AG08395 (cell line): ENCODE measurements at regions not wholly inside any gene's neighbourhood (a gene's known extent, or its start where the extent isn't known, plus 50 kb on each side); places are given as distances from the start of the nearest gene placed in this dataset.

Source experiments
- DNase-seq: peaks from one replicate; pipeline ENCODE4 v3.0.0; 2012; ENCODE audit warnings: mixed read lengths, low spot score

DNA sequence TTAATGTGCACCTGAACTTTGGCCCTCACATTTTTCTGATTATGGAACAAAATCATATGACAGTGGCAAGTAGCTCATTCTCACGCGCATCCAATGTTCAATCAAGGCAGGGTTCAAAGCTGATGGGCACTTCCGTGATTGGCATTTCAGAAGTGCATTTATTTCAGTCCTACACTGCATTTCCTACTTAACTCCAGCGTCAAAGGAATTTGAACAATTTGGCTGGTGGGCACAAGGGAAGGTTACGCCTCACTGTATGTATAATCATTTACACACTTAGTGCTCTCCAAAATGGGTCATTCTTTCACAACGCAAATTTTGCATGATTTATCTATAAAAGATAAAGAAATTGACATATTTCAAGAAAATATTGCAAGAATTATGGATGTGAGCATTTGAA is 167.9 kb upstream of the VLDLR start:
- no peak for DNase-seq

DNA sequence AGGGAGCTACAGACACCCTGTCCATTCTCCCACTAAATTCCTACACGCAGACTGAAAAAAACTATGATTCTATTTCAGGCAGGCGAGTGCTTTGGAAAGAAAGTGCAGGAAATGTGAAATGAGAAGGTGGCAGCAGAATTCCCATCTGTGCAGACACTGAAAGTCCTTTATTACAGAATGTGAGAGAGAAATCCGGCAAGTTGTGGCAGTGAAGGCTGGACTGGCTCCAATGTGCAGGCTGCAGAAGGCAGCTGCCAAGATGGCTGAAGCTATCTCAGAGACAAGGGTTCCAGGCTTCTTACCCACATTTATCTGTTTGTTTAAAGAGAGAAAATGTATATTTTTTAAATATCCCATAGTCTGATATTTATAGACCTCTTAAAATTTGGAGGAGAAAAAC is 161.8 kb upstream of the VLDLR start:
- DNase-seq: no peak

DNA sequence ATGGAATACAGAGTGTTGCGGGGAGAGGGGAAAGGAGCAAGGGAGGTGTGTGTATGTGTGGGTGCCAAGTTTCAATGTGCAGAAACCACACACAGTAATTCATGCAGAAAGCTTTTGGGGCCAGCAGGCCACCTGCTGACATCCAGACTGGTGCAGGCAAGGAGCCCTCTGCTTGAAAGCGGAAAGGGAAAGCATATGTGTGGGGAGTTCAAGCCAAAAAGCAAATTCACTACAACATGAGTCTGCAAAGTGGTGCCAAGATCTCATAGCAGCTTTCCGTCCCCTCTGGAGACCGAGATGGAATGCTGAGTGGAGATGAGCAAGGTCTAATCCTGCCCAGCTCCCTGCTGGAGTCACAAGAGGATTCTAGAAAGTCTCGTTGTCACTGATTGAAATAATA is 159.7 kb upstream of the VLDLR start:
- peak; percentile 14 for DNase-seq

DNA sequence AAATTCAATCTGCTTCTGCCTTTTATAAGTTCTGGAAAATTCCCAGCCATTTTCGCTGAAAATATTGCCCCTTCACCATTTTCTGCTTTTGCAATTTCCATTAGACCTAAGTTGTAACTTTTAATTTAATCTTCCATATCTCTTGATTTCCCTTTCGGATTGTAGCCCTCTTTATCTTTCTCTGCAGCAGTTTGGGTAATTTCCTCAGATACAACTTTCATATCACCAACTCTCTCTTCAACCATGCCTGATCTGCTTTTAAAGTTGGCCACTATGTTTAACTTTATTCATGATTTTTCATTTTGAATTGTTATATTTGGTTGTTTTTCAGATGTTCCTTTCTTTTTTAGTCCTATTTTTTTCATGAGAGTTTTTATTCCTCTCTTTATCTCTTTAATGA is 157.0 kb upstream of the VLDLR start:
- no peak for DNase-seq

DNA sequence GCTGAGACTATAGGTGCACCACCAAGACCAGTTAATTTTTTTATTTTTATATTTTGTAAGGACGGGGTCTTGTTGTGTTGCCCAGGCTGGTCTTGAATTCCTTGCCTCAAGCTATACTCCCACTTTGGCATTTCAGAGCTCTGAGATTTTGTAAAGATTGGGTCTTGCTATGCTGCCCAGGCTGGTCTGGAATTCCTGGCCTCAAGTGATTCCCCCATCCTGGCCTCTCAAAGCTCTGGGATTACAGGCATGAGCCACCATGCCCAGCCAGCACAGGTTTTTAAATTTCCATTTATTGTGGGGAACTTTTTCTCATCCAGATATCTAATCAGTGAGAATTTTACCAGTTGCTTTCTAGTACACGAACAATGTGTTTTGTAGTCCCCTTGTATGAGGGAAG is 156.1 kb upstream of the VLDLR start:
- DNase-seq: no peak

DNA sequence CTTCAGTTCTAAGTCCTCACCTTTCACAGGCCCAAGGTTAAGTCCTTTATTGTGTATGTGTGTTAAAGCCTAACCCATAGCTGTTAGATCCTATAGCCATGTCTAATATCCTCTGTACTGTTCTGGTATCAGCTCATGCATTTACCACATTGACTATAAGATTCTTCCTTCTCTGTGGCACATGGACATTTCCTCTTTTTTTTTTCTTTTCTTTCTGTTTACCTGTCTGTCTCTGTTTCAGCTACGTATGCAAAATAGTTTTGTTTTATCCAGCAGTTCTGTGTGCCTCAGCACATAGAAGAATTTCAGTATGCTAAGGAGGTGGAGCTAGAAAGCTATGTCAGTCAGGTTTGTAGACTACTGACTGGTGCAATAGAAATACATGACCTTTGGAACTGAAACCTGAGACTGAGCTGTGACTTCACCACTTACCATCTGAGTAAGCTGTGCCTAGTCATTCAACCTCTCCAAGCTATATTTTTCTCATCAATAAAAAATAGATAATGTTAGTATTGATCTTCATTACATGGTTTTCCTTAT is 155.6 kb upstream of the VLDLR start:
- no peak for DNase-seq

DNA sequence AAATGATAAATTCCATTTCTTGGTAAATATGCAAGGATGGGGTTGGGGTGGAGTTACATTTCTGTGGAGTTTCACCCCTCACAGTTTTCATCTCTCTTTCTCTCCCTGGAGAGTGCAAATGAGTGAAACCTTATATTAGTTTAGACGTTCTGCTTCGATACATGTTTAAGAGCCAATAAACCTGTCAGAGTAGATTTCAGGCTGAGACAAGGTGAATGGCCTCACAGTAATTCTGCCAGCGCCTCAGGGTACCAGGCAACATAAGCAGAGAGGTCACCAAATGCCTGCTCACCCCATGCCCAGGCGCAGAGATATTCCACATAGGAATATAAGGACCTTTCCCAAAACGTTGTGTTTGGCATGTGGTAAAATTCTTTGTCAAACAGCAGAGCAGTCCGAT is 154.9 kb upstream of the VLDLR start:
- no peak for DNase-seq

DNA sequence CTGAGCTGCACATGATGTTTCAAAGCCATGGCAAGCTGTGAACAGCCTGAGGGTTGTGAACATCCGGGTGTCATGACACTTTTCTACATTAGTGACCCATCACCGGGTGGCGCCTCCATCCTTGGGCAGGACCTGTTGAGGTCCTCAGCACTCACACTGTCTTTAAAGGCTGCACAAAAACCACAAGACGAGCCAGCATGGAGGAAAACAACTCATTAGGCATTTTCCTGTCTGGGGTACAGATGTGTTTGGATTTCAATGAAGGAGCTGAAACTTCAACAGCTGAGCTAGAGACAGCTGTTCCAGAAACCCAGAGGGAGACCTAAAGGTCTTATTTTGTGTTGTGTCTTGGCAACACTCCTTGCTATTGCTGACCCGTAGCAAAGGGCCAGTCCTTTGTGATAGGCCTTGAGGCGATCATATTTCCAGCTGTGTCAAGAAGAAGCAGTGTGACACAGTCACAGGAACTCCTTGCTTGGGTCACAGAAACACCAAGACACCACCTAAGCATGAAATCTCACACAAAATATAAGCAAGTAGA is 151.8 kb upstream of the VLDLR start:
- peak; percentile 32 for DNase-seq

DNA sequence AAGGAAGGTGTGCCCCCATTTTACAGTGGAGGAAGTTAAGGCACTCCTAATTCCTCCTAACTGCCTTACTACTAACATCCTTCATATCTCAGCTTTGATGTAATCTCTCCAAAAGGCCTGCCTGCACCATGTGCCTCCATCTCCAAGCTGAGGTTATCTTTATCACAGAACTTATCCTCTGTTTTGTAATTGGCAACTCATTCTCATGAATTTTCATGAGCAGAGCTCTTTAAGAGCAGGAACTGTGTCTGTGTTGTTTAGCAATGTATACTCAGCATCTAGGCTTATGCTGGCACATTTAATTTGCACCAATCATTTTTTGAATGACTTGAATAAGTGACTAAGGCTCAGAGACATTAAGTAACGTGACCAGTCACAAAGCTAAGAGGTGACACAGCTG is 147.9 kb upstream of the VLDLR start:
- DNase-seq: no peak

DNA sequence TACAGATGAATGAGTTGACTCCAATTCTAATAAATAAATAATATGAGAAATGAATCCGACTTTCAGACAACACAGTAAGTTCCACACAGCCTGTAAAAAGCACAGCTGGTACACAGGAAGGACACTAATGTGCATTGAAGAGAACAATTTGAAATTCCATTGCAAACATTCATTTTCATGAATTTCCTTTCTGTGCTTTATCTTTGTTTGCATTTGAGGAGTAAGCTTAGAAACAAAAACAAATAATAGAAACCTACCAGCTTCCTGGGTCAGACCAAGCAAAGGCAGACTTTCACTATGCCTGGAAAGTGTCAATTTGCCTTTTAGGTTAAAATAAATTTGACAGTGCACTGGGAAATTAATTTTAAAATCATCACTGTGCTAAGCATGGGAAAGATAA is 143.8 kb upstream of the VLDLR start:
- DNase-seq: no peak

DNA sequence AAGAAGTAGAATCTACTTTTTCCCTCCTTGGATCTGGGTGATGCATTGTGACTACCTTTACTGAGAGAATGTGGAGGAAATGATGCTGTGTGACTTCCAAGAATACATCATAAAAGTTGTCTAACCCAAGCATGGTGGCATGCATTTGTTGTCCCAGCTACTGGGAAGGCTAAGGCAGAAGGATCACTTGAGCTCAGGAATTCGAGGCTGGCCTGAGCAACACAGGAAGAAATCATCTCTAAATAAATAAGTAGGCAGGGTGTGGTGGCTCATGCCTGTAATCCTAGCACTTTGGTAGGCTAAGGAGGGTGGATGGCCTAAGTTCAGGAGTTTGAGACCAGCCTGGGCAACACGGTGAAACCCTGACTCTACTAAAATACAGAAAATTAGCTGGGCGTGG is 143.2 kb upstream of the VLDLR start:
- no peak for DNase-seq

DNA sequence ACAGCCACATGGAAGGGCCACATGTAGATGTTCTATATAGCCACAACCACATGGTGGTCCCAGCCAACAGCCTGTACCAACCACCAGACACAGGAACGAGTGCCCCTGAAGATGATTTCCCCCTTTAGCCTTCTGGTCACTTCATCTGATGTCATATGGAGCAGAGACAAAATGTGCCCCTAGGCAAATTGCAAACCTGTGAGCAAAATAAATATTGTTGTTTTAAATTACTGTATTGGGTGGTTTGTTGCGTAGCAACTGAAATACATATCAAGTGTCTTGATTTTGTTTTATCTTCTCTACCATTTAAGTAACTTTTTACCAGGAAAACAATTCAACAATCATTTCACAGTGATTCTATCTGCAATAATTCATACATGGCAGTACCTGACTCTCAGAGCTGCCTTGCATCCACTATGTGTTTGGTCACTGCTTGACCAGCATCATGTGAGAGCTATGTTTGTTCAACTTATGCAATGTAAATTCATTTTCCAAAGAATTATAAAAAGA is 142.5 kb upstream of the VLDLR start:
- DNase-seq: no peak

DNA sequence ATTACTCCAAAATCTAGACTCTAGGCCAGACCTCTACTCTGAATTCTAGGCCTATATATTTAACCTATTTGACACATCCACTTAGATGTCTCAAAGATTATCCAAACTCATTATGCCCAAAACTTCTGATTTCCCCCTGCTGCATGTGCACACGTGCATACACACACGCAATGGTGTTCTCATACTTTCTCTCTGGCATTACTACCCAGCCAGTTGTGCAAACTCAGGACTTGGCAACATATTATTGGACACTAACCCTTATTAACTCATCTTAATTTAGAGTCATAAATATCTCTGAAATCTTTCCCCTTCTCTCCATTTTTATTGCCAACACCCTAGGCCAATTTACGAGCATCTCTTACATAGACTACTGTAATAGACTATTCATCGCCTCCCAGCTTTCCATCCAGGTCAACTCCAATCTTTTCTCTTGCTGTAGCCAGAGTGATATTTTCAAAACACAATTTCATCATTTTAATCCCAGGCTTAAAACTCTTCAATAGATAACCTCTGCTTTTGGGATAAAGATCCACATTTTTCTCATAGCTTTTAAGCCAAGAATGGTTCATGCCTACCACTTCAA is 141.2 kb upstream of the VLDLR start:
- no peak for DNase-seq

DNA sequence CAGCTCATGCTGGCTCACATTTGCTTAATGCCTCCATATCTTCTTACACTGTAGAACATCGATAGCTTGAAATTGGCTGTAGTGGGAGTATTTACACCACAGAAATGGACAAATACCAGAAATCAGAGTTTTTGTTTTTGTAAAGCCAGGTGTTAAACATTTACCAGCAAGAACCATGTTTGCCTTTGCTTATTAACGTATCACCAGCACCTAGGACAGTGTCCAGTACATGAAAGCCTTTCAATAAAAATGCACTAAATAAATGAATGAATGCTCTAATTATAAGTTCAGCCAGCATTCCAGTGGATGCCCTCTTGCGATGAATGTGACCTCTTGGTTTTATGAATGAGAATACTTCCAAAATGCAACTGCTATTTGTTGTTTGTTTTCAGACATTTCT is 140.4 kb upstream of the VLDLR start:
- DNase-seq: no peak

DNA sequence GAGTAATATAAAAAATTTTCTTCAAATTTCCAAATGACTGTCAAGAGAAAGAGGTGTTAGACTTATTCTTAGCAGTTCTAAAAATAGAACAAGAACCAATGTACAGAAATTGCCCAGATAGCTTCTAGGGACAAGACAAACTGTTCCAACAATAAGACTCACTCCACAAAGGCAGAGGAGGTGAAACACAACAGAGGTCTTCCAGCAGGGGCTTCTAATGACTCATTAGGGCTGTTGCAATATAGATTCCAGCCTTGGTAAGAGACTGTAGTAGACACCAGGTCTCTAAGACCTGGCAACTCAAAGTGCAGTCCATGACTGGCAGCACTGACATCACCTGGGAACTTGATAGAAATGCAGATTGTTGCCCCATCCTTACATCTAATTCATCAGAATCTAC is 134.6 kb upstream of the VLDLR start:
- no peak for DNase-seq

DNA sequence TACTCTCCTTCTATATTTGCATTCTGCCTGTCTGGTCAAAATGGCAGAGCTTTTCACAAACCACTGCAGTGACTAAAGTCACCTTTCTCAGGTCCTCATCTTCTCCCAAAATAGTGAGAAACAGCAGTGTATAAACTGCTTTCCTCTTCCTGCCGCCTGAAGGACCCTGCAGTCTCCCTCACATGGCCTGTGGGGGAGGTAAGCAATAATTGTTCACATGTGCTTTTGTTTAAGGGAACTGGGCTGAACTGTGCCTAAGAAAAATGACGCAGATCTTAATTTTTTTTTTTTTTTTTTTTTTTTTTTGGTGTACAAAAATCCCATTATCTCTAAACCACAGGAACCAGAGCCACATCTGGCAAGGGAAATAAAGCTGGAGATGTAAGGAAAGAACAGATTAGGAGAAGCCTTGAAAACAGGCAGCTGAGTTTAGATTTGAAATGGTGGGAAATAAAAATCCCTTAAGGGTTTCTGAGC is 131.7 kb upstream of the VLDLR start:
- peak; percentile 38 for DNase-seq

DNA sequence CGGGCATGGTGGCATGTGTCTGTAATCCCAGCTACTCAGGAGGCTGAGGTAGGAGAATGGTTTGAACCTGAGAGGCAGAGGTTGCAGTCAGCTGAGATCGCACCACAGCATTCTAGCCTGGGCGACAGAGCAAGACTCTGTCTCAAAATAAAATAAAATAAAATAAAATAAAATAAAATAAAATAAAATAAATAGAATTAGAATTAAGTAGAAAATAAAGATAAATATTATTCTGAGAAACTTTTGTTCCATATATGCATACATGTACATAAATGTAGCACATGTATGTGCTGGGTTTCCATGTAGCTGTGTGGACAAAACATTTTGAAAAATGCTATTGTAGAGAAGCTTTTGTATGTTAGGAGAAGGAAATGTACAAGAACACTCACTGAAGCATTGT is 129.4 kb upstream of the VLDLR start:
- DNase-seq: no peak

DNA sequence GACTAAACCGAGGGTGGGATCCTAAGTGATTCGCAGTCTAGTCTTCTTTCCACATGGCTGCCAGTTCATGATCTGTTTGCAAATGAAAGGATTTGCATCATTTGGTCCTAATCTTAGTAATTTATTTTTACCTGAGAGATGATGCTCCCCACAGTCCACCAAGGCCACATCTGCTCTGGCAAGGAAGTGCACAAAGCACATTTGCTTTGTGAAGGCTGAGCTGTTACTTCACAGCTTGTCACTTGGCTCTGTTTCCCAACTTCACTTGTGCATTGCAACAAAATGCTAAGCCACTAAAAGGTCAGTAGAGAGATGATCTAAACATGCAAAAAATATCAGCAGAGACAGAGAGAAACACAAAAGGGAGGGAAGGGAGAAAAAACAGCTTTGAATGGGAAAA is 128.5 kb upstream of the VLDLR start:
- DNase-seq: peak; percentile 25

DNA sequence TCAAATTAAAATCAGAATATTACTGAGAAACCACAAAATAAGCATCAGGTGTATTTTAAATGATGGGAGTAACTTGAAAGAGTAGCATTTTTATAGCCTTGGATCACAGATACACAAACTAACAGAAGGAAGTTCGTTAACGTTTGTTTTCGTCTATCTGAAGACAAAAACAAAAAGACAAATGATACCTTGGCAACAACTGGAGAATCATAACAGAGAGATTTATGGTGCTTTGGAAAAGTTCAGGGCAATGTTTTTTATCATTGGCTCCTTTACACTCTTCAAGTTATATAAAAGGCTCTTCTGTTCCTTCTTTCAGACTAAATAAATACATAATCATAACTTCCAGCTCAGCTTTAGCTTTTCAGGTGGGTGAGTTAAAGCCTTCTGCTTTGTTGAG is 128.1 kb upstream of the VLDLR start:
- DNase-seq: no peak

DNA sequence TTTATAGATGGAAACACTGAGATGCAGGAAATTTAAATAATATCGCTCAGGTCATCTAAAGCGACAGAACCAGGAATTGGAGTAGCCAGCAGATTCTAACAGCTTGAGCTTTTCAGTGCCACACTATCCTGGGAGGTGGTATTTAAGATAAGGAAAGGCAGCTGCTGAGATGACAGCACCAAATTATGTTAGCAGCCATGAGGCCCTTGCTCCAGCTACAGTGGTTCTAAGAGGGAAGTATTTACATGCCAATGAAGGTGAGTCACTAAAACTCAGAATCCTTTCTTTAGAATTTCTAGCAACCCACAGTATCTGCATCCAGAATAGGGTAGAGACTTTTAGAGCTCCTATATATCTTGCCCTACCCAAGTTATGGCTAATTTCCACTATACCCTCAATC is 127.0 kb upstream of the VLDLR start:
- peak; percentile 70 for DNase-seq

DNA sequence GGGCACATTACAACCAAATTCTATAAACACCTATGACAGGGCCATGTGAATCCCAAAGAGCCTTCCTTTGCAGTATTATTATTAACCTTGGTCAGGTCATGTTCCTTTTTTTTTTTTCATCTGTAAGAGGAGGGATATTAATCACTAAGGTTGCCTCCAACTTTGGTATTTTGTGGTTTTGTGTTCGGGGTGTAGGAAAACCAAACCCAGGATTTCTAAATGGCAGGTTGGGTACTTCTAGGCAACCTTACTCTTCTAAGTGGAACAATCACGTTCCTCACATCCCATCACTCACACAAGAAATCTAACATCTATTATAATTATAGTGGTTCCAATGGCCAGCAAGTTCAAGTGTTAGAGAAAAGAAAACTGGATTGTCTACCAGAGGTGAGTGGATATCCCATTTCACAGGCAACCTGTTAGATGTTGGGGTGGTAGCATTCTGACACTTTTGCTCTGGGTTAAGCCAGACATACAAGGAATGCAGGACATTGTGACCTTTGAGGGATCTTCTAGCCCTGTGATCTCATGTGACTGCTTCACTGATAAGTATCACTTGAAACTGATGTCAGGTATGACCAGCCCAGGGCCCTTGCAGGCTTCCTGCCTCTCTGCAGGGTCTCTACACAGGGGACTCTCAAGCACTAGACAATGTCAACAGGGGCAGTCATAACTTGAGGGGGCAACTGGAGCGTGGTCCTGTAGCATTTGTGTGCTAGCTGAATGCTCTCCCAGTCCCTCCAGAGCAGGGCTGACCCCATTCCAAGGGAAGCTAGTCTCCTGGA is 126.2 kb upstream of the VLDLR start:
- DNase-seq: no peak

DNA sequence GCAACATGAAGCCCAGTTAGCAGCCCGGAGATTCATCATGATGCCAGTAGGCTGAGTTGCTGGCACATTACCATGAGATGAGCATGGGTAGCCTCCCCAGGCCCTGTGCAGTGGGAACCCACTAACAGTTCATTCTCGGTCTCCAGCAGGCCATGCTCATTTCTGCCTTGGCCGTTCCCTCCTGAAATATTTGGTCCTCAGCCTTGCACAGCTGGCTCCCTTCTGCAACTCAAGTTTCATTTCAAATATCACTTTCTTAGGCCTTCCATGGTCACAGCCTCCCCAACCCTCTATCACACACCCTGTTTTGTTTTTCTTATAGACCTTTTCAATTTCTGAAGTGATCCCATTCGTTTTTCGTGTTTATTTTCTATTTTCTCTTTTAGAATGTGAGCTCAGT is 125.4 kb upstream of the VLDLR start:
- DNase-seq: no peak

DNA sequence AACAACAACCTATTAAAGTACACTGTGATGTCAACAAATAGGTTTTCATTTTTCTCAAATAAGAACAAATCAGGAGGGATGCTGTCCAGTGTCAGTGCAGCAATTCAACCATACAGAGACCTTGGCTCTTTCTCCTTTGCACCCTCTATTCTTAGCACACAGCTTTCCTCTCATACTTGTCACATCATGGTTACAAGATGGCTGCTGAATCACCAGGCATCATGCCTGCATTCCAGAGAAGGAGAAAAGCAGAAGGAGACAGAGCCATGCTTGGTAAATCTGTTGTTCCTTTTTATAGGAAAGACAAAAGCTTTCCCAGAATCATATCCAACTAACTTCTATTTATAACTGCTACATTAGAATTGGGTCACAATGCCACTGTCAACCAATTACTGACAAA is 124.7 kb upstream of the VLDLR start:
- no peak for DNase-seq
